ENCODE measurements at regions not wholly inside any gene's neighbourhood (a gene's known extent, or its start where the extent isn't known, plus 50 kb on each side); places are given as distances from the start of the nearest gene placed in this dataset.

DNA sequence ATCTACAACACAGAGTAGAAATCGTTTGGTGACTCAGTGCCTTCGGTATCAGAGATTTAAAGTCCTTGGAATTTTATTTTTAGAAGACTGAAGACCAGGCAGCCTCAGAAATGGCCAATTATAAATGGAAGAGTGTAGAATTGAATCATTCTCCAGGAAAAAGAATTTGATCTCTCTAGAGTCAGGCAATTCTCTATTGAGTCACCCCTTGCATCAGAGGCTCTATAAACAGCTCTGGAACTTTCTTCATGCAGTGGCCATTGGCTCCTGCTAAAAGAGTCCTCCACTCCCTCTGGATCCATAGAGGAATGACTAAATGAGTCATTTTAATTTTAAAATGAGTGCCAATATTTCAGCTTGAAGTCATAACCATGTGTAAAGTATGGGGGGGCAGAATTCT lies 816.2 kb downstream of the TDRD15 start:
- TF ChIP-seq, protein P1, sequence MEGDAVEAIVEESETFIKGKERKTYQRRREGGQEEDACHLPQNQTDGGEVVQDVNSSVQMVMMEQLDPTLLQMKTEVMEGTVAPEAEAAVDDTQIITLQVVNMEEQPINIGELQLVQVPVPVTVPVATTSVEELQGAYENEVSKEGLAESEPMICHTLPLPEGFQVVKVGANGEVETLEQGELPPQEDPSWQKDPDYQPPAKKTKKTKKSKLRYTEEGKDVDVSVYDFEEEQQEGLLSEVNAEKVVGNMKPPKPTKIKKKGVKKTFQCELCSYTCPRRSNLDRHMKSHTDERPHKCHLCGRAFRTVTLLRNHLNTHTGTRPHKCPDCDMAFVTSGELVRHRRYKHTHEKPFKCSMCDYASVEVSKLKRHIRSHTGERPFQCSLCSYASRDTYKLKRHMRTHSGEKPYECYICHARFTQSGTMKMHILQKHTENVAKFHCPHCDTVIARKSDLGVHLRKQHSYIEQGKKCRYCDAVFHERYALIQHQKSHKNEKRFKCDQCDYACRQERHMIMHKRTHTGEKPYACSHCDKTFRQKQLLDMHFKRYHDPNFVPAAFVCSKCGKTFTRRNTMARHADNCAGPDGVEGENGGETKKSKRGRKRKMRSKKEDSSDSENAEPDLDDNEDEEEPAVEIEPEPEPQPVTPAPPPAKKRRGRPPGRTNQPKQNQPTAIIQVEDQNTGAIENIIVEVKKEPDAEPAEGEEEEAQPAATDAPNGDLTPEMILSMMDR (IDR thresholded peaks at IDR 0.05) = no peak
- TF ChIP-seq POLR2A (IDR thresholded peaks at IDR 0.05) = no peak

All from testis (tissue), 2 donors.